GM21526 (cell line): ENCODE measurements at regions not wholly inside any gene's neighbourhood (a gene's known extent, or its start where the extent isn't known, plus 50 kb on each side); places are given as distances from the start of the nearest gene placed in this dataset.

ENCODE experiments used
- ATAC-seq: cut with Tn5 transposase; IDR thresholded peaks from one replicate; pipeline ENCODE4 v1.9.1; 2021; ENCODE audit warnings: moderate library complexity; ENCODE audit not compliant: unreplicated experiment, low FRiP score

DNA sequence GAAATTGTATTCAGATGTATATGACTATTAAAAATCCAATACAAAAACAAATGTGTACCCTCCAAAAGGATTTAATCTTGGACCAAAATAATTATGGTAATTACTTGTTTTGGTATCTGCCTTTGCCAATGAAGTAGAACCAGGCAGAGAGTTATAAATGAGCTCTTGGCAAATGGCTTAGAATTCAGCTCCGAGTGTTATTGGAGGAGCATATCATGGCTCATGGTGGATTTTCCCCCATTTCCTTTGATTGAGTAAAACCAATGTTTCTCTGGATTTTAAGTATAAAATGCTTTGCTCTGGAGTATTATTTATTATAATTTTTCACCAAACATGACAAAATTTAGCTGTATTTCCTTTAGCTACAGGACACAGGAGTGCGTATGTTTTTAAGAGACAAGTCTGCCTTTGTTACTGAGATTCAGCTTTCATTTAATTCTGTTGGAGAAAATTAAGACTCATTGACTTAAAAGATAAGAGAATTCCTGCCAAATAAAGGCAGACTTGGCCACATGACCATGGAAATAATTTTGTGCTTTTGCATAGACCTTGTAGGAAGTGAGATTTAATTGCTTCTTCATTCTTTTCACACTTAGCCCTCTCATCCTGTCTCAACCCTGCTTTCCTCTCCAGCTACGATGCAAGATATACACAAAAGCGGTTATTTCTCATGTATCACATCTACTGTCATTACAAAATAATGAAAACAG, 281.0 kb upstream of the SOX11 start:
- no peak for ATAC-seq

DNA sequence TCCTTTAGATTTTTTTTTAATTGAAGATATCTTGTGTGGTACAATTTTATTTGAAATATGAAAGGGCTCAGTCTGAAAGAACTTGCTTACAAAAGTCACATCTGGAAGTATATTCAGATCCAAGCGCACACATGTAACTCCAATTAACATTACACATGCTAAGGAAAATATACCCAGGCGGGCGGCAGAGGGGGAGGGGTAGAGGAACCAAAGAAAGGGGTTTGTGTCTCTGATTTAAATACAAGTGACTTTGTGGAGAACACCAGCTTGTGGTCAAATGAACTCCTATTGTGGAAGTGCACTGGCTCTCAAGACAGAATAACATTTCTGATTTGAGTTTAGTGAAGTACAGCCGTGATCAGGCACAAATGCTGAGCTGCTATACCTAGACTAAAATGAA, 280.2 kb upstream of the SOX11 start:
- no peak for ATAC-seq

DNA sequence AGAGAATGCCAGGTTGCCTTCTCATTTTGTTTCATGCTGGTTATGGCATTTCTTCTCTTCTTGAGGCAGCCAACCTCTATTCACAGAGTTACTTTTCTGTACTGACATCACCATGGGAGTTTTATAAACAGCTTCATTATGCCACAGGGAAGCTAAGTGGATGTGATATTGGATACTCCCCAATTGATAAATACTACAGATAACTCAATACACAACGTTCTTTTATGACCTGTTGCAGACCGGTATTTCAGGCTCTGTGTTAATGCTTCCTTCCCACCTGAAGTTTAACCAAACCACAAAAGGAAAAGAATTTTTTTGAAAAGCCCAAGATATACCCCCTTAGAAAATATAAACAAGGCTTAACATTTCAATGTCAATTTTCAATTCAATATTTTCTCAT, 258.3 kb upstream of the SOX11 start:
- no peak for ATAC-seq

DNA sequence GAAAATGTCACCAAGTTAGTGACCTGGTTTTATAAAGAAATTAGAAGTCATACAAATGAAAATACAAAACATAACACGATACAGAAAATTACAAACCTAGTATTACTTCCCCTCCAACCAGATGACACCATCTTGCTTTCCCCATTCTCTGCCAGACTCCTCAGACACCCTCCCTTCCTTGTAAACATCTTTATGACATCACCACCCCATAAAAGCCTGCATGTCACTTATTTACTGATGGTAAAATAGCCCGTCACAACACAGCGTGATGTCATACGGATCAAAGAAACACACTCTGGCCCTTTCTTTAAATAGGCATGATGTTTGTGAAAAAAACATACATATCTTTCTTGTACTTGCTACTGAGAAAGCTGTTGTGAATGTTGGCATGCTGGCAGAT, 254.8 kb upstream of the SOX11 start:
- no peak for ATAC-seq

DNA sequence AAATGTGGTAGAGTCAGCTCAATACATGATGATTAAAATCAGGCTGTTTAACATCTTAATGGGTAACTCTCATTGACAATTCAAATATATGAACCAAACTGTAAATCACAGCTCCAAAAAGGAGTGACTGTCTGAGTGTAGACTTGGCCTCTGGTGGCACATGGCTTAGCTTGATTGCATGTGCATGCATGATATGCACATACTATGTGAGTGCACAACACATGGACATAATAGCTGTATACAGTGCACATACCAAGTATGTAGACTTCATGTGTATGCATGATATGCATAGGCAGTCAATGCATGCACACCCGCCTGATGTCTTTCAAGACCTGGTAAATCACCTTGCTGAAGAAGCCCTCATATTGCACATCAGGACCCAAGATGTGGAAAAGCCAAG, 252.0 kb upstream of the SOX11 start:
- no peak for ATAC-seq

DNA sequence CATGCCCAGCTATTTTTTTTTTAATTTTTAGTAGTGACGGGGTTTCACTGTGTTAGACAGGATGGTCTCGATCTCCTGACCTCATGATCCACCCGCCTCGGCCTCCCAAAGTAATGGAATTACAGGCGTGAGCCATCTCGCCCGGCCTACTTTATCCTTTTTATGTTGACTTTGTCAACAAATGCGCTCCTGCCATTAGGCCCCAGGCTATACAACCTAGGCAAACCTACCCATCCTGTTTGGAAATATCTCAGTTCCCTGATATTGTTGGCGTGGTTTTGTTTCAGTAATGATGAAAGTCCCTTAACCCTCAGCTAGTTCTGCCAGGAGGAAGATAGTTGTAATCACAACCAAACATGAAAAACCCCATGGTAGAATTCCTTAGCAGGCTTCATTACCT, 249.4 kb upstream of the SOX11 start:
- ATAC-seq: no peak

DNA sequence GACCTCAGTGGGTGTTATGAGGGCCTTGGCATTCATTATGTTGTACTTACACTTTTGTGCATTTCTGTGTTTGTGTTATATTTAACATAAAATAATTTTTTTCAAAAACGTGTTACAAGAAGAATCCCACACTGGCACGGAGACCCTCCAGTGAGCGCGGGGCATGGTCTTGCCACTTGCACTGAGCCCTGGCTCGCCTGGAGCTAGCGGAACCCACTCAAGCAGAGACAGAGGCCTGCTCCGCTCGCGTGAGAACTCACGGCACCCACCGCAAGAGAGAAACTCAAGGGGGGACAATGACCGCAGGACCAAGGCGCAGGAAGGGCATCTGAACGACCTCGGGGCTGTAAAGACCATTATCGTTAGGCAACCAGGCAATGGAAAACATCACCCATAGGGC, 248.0 kb upstream of the SOX11 start:
- ATAC-seq: no peak

DNA sequence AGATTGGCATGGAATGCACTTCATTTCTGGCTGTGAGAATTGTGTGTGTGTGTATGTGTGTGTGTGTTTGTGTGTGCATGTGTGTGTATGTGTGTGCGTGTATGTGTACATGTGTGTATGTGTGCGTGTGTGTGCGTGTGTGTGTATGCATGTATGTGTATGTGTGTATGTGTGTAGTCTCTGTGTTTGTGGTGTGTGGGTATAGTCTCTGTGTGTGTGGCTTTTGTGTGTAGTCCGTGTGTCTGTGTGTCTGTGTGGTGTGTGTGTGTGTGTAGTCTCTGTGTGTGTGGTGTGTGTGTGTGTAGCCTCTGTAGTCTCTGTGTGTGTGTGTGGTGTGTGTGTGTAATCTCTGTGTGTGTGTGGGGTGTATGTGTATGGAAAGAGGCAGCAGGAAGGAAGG, 247.3 kb upstream of the SOX11 start:
- ATAC-seq: no peak

DNA sequence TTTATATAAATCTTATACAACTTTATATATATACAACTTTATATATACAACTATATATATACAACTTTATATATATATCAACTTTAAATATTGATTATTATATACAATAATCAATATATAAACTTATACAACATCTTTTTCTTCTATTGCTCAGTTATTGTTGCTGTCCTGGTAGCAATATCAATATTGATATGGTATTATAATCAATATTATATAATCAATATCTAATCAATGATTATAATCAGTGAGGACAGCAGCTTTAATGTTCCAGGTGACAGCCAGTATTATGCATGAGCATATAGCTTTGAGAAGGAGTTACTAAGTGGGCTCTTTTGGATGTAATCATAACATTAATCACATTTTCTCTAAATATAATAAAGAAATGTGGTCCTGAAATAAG, 242.3 kb upstream of the SOX11 start:
- ATAC-seq: no peak

DNA sequence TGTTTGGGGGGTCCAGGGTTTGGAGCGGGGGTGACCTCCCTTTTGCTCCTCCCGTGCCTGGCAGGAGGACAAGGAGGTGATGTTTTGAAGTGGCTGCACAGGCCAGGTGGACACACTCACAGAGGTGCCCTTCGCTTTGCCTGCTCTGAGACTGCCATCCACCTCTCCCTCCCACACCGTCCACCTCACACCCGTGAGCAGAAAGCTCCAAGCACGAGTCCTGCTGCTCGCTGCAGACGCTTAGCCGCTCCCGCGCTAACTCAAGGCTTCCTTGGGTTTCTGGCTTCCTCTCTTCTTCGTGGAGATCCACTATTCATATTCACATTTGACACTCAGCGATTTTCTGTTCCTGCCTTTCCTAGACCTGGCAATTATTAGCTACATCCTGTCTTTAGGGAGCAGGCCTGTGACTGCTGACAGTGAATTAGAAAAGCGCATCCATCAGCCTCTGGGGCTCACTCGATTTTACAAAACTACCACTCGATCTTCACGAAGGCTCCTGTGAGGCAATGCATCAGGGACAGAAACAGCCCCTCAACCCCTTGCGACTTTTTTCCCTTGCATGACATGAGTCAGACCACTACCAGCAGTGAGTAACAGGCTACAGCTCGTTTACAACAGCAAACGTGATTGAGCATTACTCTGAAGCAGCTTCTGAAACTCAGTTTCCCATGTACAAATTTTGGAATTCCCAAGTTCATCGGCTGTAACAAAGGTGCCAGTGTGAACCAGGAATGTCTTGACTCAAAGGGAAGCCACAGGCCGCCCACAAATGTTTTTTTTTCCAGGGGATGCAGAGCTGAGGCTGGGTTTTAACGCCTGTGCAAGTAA, 238.7 kb upstream of the SOX11 start:
- ATAC-seq: no peak

DNA sequence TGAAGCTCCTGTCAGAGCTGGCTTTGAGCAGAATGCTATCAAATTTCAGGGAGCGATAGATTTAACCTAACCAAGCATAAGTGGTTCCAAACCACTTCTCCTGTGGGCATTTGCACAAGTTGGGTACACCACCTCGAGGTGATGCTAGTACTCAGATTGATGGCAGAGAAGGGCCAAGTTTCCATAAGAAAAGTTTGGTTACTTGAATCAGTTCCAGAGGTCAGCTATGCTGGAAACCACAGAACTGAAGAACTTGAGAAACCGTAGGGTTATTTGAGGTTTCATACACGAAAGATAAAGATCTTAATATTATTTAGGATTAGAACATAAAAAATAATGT, 238.2 kb upstream of the SOX11 start:
- ATAC-seq: no peak

DNA sequence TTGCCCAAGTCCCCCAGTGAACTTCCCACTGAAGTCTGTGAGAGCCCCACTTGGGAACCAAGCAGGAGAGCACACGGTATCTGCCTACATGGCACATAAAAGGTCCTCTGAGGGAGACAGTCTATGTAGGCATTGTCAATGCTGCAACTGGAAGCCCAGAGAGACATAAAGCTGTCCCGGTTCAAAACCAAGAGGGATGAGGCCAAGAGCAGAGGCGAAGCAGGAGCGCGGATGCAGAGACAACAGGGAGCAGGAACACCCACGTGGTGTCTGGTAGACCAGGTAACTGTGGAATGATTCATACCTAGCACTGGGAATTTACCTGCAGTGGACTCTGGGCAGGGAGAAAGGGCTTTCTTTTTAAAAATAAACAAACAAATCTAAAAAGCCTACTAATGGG, 233.1 kb upstream of the SOX11 start:
- no peak for ATAC-seq

DNA sequence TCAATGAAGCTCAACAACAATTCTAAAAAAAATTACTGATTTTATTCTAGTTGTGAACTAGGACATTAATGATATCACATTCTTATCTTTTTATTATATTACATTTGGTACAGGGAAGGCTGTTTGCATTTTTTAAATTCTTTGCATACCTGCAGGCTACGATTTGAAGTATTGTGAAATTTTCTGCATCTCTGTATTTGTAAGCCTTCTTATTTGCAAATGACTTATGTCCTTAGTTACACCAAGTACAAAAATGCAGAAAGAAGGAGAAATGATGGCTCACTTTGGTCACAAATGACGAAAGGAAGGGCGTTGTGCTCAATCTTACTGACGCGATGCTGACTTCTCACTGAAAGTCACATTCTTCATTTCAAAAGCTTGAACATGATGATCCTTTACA, 227.5 kb upstream of the SOX11 start:
- no peak for ATAC-seq

DNA sequence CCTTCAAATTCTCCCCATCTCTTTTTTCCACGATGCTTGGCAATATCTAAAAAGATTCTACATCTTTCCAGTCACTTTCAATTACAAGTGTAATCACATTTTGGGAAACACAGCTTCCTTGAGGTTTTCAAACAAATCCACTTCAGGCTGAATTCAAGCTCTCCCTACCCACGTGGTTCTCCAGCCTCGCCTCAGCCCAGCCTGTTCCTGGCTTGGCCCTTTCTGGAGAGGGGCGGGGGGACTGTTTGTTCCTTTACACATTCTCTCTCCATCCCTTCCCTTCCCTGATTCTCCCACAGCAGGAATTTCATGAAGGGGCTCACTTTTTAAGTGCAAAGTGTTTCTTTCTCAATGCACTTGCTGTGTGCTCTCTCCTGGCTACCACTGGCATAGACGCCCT, 226.3 kb upstream of the SOX11 start:
- no peak for ATAC-seq

DNA sequence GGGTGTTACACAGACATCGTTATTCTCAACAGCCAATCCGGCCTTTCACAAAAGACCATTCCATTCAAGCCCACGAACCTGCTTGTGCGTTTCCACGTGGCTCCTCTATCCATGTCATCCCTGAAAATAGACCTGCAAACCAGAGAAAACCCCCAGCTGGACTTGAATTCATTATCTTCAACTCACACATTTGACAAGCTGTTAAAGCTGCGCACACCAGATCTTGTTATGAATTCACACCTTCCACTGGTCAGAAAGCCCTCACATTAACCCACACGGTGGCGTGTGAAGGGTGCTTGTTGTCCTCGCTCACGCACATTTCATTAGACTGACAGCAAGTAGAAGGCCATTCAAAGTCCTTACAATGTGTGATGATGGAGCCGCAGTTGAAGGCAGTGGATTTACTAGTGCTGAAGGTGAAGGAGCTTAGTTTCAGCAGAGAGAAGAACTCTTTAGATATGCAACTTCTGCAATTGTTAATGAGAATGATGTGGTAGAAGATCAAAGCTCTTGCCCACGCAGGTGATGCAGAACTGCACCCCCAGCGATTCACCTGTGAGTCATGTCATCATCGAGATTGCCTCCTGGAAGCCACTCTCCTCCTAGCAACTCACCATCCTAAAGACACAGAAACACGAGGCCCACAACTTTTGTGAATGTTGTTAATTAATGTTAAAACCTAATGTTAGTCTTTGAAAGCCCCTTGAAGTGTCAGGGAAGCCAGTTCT, 224.8 kb upstream of the SOX11 start:
- ATAC-seq: no peak

DNA sequence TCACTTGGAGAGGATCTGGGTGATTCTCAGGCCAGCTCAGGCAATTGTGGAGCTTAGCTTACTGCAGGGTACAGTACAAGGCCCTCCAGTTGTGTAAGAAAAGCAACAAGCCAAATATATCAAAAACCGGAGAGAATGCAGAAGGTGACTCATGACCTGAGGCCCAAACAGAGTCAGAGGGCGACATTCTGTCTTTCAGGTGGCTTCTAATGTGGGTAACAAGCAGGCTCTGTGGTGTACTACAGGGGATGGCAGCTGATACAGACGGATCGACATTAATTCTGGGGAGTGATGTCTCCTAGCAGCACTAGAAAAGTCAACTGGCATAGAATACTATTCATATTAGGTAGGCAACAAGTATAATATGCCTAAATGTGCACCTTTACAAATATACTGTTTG, 219.5 kb upstream of the SOX11 start:
- no peak for ATAC-seq

DNA sequence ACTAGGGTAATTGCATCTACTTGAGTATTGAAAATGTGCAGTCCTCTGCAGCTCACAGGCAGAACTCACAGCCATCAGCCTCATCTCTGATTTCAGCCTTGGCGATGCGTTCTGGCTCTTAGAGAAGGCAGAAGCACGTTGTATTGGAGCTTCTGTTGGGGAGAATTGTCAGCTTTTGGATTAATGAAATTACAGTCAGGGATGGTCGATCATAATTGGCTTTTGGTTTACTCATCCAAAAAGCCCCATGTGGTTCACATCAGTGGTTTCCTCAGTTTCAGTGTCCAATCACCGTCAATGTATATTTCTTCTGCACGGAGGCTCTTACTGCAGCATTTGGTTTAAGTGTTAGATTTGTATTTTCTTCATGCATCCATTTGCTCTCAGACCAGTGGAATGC, 218.5 kb upstream of the SOX11 start:
- no peak for ATAC-seq

DNA sequence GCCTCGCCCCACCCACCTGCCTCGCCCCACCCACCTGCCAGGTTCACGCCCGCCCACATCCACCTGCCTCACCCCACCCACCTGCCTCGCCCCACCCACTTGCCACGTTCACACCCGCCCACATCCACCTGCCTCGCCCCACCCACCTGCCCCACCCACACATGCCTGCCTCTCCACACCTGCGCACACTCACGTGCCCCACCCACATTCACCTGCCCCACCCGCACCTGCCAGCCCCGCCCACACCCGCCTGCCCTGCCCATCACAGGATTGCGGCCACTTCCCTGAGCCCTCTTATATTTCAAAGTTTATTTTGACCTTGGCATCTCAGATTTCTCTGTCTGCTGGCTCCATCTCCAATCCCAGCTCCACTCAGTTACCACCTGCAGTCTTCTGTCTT, 217.5 kb upstream of the SOX11 start:
- no peak for ATAC-seq

DNA sequence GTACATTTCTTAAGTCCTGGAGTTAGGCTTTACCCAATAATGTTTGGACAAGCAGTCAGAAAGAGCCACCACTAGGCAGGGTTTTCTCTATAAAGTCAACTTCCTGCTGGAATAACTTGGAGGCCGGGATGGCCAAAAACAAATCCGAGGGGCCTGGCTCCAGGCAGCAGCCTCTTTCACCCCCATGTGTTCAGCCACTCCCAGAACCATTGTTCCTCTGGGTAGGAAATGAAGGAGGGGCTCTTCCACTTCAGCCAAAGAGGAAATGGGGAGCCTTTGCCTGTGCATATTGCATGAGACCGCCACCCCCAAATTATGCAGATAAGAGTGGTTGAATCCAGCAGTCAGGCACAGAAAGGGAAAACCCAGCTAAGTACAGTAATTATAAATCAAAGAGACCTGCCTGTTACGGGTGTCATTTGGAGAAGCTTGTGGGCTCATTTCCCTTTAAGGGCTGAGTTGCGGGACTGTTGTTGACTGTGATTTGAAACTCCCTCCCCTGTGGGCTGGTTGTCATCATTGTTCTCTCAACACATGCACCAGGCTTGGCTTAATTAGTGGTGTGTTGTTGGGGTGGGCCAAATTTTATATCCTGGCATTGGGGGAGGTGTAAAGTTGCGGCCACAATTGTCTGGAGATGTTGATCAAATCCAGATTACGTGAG, 212.8 kb upstream of the SOX11 start:
- ATAC-seq: no peak

DNA sequence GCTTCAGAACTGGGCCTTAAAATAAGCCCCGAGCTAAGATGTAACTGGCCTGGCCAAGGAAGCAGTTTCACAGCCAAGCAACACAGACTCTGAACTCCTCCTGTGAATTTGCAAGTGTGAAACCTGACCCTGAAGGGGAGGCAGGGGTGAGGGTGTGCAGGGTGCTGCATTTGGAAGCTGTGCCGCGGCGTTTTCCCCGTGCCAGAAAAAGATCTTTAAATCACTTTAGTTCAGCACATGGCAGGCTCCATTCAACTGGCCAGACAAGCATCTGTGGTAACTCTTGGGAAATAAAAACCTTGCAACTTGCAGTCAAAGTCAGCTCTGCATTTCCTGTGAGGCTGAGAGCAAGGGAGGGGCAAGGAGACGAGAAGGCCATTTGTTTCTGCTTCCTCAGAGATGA, 209.3 kb upstream of the SOX11 start:
- ATAC-seq: no peak

DNA sequence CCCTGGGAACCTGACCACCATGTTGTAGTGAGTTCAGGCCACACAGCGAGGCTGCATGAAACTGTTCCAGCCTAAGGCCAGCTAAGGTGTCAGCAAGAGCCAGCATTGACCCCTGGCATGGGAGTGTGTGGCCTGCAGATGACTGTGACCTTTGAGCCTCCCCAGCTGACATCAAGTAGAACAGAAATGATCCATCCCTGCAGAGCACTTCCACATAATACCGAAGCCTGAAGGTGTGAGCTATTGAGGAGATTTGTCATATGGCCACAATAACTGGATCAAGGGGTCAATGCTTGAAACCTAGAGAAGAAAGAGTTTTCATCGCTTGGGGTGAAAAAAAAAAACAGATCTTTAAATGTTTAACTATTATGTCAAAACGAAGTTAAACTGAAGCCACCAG, 207.3 kb upstream of the SOX11 start:
- ATAC-seq: no peak
